K562 (cell line): ENCODE measurements at regions not wholly inside any gene's neighbourhood (a gene's known extent, or its start where the extent isn't known, plus 50 kb on each side); places are given as distances from the start of the nearest gene placed in this dataset.

Experiments
- ATAC-seq: fragments of 200-7000 bp; cut with Tn5 transposase; 3 replicates; pipeline ENCODE4 v1.9.1; 2020; ENCODE audit warnings: moderate library complexity
- BruUV-seq: library from RNA; stranded (reverse); fragments of 400-500 nt; replicated peaks from 2 replicates; lab custom pipeline; 2021; lab: Mats Ljungman, UMichigan
- CTCF ChIA-PET: fragments of 300-600 bp; formaldehyde crosslinking; extraction: SDS; loops from one replicate; lab custom pipeline; 2021; ENCODE audit warnings: low intra/inter-chr PET ratio; lab: Yijun Ruan, JAX
- POLR2A ChIA-PET: fragments of 300-600, 350-650 bp; sonication (Branson Sonifier 250); formaldehyde crosslinking; extraction: SDS; loops from one replicate; lab custom pipeline; 2021; ENCODE audit warnings: antibody characterized with exemption, inconsistent platforms; lab: Yijun Ruan, JAX
- DNase-seq, 4 experiments: peaks; one replicate each; pipeline versions ENCODE4 v3.0.0 to v3.0.0-alpha.2; 2011 to 2018; ENCODE audit warnings: low spot score in 3 of 4, mixed read lengths in 3 of 4; ENCODE audit errors: extremely low read depth in 1 of 4
- FAIRE-seq: peaks from 2 replicates; lab custom pipeline; 2011; peaks lifted over from hg19 to GRCh38; lab: Jason Lieb, UNC
- H2AFZ ChIP-seq: 2 replicates; pipeline ENCODE4 v1.6.0; 2011; ENCODE audit warnings: low read depth, low read length, control low read depth, inconsistent platforms
- H3K27ac ChIP-seq: fragments of 200-600 bp; 3 replicates; pipeline ENCODE4 v1.8.0; 2011; ENCODE audit warnings: low read depth, mild to moderate bottlenecking, control low read depth, inconsistent platforms, low read length, moderate library complexity, mixed read lengths; ENCODE audit errors: extremely low read depth
- H3K27me3 ChIP-seq, 2 experiments: fragments of 300-600 bp in 1 of 2; 2 replicates in 1 of 2; 3 replicates in 1 of 2; pipeline versions ENCODE4 v1.6.0 to v1.8.0; 2011; ENCODE audit warnings: inconsistent platforms in 2 of 2, low read length in 2 of 2, mild to moderate bottlenecking in 1 of 2, mixed read lengths in 1 of 2, moderate library complexity in 1 of 2; ENCODE audit not compliant: control insufficient read depth in 2 of 2, insufficient read depth in 2 of 2
- H3K36me3 ChIP-seq: fragments of 300-600 bp; 3 replicates; pipeline ENCODE4 v1.8.0; 2011; ENCODE audit warnings: mild to moderate bottlenecking, low read length, inconsistent platforms; ENCODE audit not compliant: control insufficient read depth, insufficient read depth
- H3K4me1 ChIP-seq, 2 experiments: fragments of 200-600 bp in 1 of 2; replicated peaks in 1 of 2; 2 replicates in 1 of 2; 3 replicates in 1 of 2; pipeline versions ENCODE4 v1.5.1 to v1.8.0; 2011; ENCODE audit warnings: inconsistent platforms in 2 of 2, low read length in 2 of 2, mild to moderate bottlenecking in 1 of 2, mixed read lengths in 1 of 2, moderate library complexity in 1 of 2; ENCODE audit not compliant: control insufficient read depth in 2 of 2, insufficient read depth in 2 of 2
- H3K4me2 ChIP-seq: 2 replicates; pipeline ENCODE4 v1.6.1; 2011; ENCODE audit warnings: low read length, control low read depth, inconsistent platforms, mixed read lengths; ENCODE audit not compliant: insufficient read depth
- H3K4me3 ChIP-seq: fragments of 200-600 bp; sonication (generic), shearing (Covaris generic); 2 replicates; pipeline ENCODE4 v1.5.1; 2016; ENCODE audit warnings: control low read depth, inconsistent platforms
- H3K79me2 ChIP-seq: fragments of 200-600 bp; 3 replicates; pipeline ENCODE4 v1.8.0; 2011; ENCODE audit warnings: low read length, inconsistent platforms; ENCODE audit not compliant: control insufficient read depth, insufficient read depth
- H3K9ac ChIP-seq, 2 experiments: 2 replicates each; pipeline versions ENCODE4 v1.6.0 to v1.6.1; 2011; ENCODE audit warnings: low read depth in 2 of 2, low read length in 2 of 2, control low read depth in 1 of 2, inconsistent platforms in 1 of 2, mild to moderate bottlenecking in 1 of 2, mixed read lengths in 1 of 2; ENCODE audit not compliant: insufficient read depth in 1 of 2
- H3K9me1 ChIP-seq: one replicate; pipeline ENCODE4 v1.6.0; 2011; ENCODE audit warnings: inconsistent platforms, mild to moderate bottlenecking, low read length, moderate library complexity; ENCODE audit not compliant: control insufficient read depth, insufficient read depth
- H3K9me3 ChIP-seq: replicated peaks from 2 replicates; pipeline ENCODE4 v1.5.1; 2011; ENCODE audit warnings: low read depth, low read length, inconsistent platforms; ENCODE audit not compliant: control insufficient read depth, insufficient read depth
- H4K20me1 ChIP-seq: replicated peaks from 2 replicates; pipeline ENCODE4 v1.6.1; 2011; ENCODE audit warnings: low read length, inconsistent platforms, mixed read lengths; ENCODE audit not compliant: control insufficient read depth, insufficient read depth
- ATF7 ChIP-seq: fragments of 450-650 bp; IDR thresholded peaks from 2 replicates; pipeline ENCODE4 v1.7.1; 2014; ENCODE audit warnings: mild to moderate bottlenecking, moderate library complexity
- CHD4 ChIP-seq: fragments of 200-600 bp; sonication (generic); IDR thresholded peaks from 3 replicates; pipeline ENCODE4 v1.6.1; 2012; ENCODE audit warnings: low read depth, mild to moderate bottlenecking, mixed read lengths, low read length, inconsistent platforms; ENCODE audit not compliant: insufficient read depth, insufficient replicate concordance, poor library complexity, severe bottlenecking
- EP300 ChIP-seq: IDR thresholded peaks from 2 replicates; pipeline ENCODE4 v1.6.1; 2012; ENCODE audit warnings: low read length, improper control_type of control experiment
- ETS2 ChIP-seq: IDR thresholded peaks from 2 replicates; pipeline ENCODE4 v1.6.1; 2016; ENCODE audit warnings: borderline replicate concordance, missing genetic modification characterization, mild to moderate bottlenecking, moderate library complexity, missing compliant biosample characterization; ENCODE audit not compliant: poor library complexity, severe bottlenecking
- KDM2B ChIP-seq: fragments of 250-450 bp; sonication (Bioruptor Pico); IDR thresholded peaks from 2 replicates; pipeline ENCODE4 v1.8.0; 2021; ENCODE audit warnings: mild to moderate bottlenecking, moderate library complexity
- PHTF2 ChIP-seq: fragments of 250-450 bp; sonication (Bioruptor Pico); IDR thresholded peaks from 2 replicates; pipeline ENCODE4 v1.5.0; 2021; ENCODE audit warnings: mild to moderate bottlenecking
- RNF2 ChIP-seq: sonication (generic); IDR thresholded peaks from 2 replicates; pipeline ENCODE4 v1.6.1; 2016
- SIN3A ChIP-seq, 2 experiments: fragments of 150-350 bp in 1 of 2; IDR thresholded peaks; 2 replicates each; pipeline ENCODE4 v1.6.1; 2011 to 2016; ENCODE audit warnings: borderline replicate concordance in 2 of 2, low read depth in 2 of 2, low read length in 2 of 2, mild to moderate bottlenecking in 2 of 2, moderate library complexity in 2 of 2; ENCODE audit not compliant: control insufficient read depth in 1 of 2
- SMAD4 ChIP-seq: fragments of 250-450 bp; sonication (Bioruptor Pico); conservative IDR thresholded peaks from 2 replicates; pipeline ENCODE4 v1.8.0; 2021; ENCODE audit warnings: inconsistent platforms, mild to moderate bottlenecking, moderate library complexity
- YBX1 ChIP-seq: fragments of 450-650 bp; IDR thresholded peaks from 2 replicates; pipeline ENCODE4 v1.7.1; 2016; ENCODE audit warnings: mild to moderate bottlenecking
- ZNF124 ChIP-seq: sonication (generic); formaldehyde crosslinking; IDR thresholded peaks from 2 replicates; pipeline ENCODE4 v1.8.1; 2022; ENCODE audit warnings: missing genetic modification reagents
- ZNF274 ChIP-seq: IDR thresholded peaks from 2 replicates; pipeline ENCODE4 v1.6.1; 2011; ENCODE audit warnings: low read depth, mild to moderate bottlenecking, low read length, moderate library complexity, borderline replicate concordance
- ZNF780A ChIP-seq: fragments of 250-450 bp; sonication (Bioruptor Pico); IDR thresholded peaks from 2 replicates; pipeline ENCODE4 v1.5.0; 2021; ENCODE audit warnings: mild to moderate bottlenecking
- WGBS: fragments of 100-300 bp; shearing (Covaris generic); methylation state at CpG from one replicate; pipeline ENCODE4 v1.1.6; 2016; ENCODE audit warnings: low coverage, mixed read lengths; ENCODE audit not compliant: insufficient coverage; ENCODE audit errors: missing lambda C conversion rate; 5-methylcytosine and 5-hydroxymethylcytosine counted together
- in situ Hi-C: fragments of 300-500 bp; cut with MboI; formaldehyde crosslinking; loops from 4 replicates; pipeline ENCODE4 v1.15.0; 2018; ENCODE audit warnings: inconsistent platforms, mixed read lengths
- intact Hi-C: fragments of 100-400 bp; cut with micrococcal nuclease; formaldehyde crosslinking; loops from 2 replicates; pipeline ENCODE4 v1.14.2; 2022
- TF ChIP-seq, protein P1 (sequence below): fragments of 450-650 bp; IDR thresholded peaks from 2 replicates; pipeline ENCODE4 v1.6.1; 2016; ENCODE audit warnings: missing biosample characterization, missing genetic modification characterization
- TF ChIP-seq, protein P2 (sequence below): fragments of 250-450 bp; sonication (Bioruptor Pico); IDR thresholded peaks from 2 replicates; pipeline ENCODE4 v1.8.0; 2022; ENCODE audit warnings: moderate library complexity, mild to moderate bottlenecking, inconsistent platforms
- TF ChIP-seq, protein P3 (sequence below), 2 experiments: fragments of 150-350 bp in 1 of 2; IDR thresholded peaks; 2 replicates each; pipeline ENCODE4 v1.6.1; 2012 to 2016; ENCODE audit warnings: low read depth in 2 of 2, low read length in 2 of 2, mild to moderate bottlenecking in 1 of 2, moderate library complexity in 1 of 2
- TF ChIP-seq, protein P4 (sequence below): fragments of 200-800 bp; sonication (Bioruptor generic); IDR thresholded peaks from 2 replicates; pipeline ENCODE4 v1.6.1; 2017; ENCODE audit warnings: missing genetic modification characterization, missing compliant biosample characterization

DNA sequence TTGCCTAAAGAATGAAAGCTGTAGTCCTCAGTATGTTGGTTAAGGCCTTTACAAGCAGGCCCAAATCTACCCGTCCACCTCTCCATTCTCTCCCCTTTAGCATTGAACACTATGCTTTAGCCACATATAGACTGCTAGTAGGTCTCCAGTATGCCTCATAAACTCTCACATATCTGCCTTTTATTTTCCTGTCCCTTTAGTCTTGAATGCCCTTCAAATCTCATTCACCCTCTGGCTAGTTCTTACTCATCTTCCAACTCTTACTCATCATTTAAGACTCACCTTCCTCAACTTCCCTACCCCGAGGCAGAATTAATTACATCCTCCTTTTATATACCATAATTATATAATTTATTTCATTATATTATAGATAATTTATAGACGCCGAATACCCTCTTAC is 78.7 kb upstream of the TSPAN2 start:
- Histone ChIP-seq H3K27me3 (no peaks in the 10 kb centered on the region), H3K9ac (no peak overlapping the region), H3K36me3 (no peaks in the 10 kb centered on the region), H4K20me1 (no peaks in the 10 kb centered on the region), H3K9me3 (no peaks in the 10 kb centered on the region), H3K27ac (no peak overlapping the region), H3K79me2 (no peaks in the 10 kb centered on the region), H2AFZ (no peak overlapping the region), H3K4me2 (no peak overlapping the region), H3K4me3 (no peak overlapping the region), H3K9me1 (no peaks in the 10 kb centered on the region), H3K4me1 (no peaks in the 10 kb centered on the region)
- DNase-seq (no peak), FAIRE-seq (no peak), ATAC-seq (no peak)
- intact Hi-C loops (no loop called here), in situ Hi-C loops (no loop called here)
- WGBS, result 0% methylated on average over 4 of the region's 4 CpGs
- CTCF ChIA-PET, result no interaction called here
- POLR2A ChIA-PET, result no interaction called here
- BruUV-seq, result no TSS peak
- TF ChIP-seq ZNF124 (CRISPR knock-in tag), result no peak
- no peak for TF ChIP-seq ETS2 (tag)
- no peak for TF ChIP-seq KDM2B (CRISPR knock-in tag)
- no peak for TF ChIP-seq ZNF274
- TF ChIP-seq PHTF2 (CRISPR knock-in tag), result no peak
- no peak for TF ChIP-seq RNF2
- TF ChIP-seq, protein P1, sequence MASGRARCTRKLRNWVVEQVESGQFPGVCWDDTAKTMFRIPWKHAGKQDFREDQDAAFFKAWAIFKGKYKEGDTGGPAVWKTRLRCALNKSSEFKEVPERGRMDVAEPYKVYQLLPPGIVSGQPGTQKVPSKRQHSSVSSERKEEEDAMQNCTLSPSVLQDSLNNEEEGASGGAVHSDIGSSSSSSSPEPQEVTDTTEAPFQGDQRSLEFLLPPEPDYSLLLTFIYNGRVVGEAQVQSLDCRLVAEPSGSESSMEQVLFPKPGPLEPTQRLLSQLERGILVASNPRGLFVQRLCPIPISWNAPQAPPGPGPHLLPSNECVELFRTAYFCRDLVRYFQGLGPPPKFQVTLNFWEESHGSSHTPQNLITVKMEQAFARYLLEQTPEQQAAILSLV (tag), result no peak
- TF ChIP-seq, protein P2, sequence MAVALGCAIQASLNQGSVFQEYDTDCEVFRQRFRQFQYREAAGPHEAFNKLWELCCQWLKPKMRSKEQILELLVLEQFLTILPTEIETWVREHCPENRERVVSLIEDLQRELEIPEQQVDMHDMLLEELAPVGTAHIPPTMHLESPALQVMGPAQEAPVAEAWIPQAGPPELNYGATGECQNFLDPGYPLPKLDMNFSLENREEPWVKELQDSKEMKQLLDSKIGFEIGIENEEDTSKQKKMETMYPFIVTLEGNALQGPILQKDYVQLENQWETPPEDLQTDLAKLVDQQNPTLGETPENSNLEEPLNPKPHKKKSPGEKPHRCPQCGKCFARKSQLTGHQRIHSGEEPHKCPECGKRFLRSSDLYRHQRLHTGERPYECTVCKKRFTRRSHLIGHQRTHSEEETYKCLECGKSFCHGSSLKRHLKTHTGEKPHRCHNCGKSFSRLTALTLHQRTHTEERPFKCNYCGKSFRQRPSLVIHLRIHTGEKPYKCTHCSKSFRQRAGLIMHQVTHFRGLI, result no peak
- TF ChIP-seq, protein P3, sequence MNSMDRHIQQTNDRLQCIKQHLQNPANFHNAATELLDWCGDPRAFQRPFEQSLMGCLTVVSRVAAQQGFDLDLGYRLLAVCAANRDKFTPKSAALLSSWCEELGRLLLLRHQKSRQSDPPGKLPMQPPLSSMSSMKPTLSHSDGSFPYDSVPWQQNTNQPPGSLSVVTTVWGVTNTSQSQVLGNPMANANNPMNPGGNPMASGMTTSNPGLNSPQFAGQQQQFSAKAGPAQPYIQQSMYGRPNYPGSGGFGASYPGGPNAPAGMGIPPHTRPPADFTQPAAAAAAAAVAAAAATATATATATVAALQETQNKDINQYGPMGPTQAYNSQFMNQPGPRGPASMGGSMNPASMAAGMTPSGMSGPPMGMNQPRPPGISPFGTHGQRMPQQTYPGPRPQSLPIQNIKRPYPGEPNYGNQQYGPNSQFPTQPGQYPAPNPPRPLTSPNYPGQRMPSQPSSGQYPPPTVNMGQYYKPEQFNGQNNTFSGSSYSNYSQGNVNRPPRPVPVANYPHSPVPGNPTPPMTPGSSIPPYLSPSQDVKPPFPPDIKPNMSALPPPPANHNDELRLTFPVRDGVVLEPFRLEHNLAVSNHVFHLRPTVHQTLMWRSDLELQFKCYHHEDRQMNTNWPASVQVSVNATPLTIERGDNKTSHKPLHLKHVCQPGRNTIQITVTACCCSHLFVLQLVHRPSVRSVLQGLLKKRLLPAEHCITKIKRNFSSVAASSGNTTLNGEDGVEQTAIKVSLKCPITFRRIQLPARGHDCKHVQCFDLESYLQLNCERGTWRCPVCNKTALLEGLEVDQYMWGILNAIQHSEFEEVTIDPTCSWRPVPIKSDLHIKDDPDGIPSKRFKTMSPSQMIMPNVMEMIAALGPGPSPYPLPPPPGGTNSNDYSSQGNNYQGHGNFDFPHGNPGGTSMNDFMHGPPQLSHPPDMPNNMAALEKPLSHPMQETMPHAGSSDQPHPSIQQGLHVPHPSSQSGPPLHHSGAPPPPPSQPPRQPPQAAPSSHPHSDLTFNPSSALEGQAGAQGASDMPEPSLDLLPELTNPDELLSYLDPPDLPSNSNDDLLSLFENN (IDR thresholded peaks at IDR 0.05; ENCODE audit: low read depth in 2 of 2, low read length in 2 of 2), result no peak
- TF ChIP-seq SIN3A (IDR thresholded peaks at IDR 0.05; ENCODE audit: borderline replicate concordance in 2 of 2, control insufficient read depth in 1 of 2, low read depth in 2 of 2, low read length in 2 of 2), result no peak
- no peak for TF ChIP-seq ZNF780A (CRISPR knock-in tag)
- TF ChIP-seq SMAD4 (CRISPR knock-in tag), result no peak
- TF ChIP-seq, protein P4, sequence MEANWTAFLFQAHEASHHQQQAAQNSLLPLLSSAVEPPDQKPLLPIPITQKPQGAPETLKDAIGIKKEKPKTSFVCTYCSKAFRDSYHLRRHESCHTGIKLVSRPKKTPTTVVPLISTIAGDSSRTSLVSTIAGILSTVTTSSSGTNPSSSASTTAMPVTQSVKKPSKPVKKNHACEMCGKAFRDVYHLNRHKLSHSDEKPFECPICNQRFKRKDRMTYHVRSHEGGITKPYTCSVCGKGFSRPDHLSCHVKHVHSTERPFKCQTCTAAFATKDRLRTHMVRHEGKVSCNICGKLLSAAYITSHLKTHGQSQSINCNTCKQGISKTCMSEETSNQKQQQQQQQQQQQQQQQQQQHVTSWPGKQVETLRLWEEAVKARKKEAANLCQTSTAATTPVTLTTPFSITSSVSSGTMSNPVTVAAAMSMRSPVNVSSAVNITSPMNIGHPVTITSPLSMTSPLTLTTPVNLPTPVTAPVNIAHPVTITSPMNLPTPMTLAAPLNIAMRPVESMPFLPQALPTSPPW, result no peak
- no peak for TF ChIP-seq CHD4
- no peak for TF ChIP-seq YBX1
- TF ChIP-seq ATF7, result no peak
- no peak for TF ChIP-seq EP300
